HEK293 (cell line): ENCODE measurements at regions not wholly inside any gene's neighbourhood (a gene's known extent, or its start where the extent isn't known, plus 50 kb on each side); places are given as distances from the start of the nearest gene placed in this dataset.

Source experiments
- BCL11A ChIP-seq: fragments of 450-650 bp; formaldehyde crosslinking; IDR thresholded peaks from 2 replicates; pipeline ENCODE4 v1.5.1; 2016; ENCODE audit warnings: low read depth, missing biosample characterization, missing genetic modification characterization
- MYNN ChIP-seq: fragments of 450-650 bp; formaldehyde crosslinking; IDR thresholded peaks from 2 replicates; pipeline ENCODE4 v1.5.1; 2016; ENCODE audit warnings: missing biosample characterization, missing genetic modification characterization, borderline replicate concordance
- ZNF169 ChIP-seq: fragments of 450-650 bp; formaldehyde crosslinking; IDR thresholded peaks from 2 replicates; pipeline ENCODE4 v1.5.1; 2016; ENCODE audit warnings: missing biosample characterization, missing genetic modification characterization
- ZNF76 ChIP-seq: fragments of 450-650 bp; formaldehyde crosslinking; IDR thresholded peaks from 2 replicates; pipeline ENCODE4; 2016; ENCODE audit warnings: low read depth, missing biosample characterization, missing genetic modification characterization, borderline replicate concordance
- ZNF776 ChIP-seq: fragments of 450-650 bp; formaldehyde crosslinking; IDR thresholded peaks from 2 replicates; pipeline ENCODE4 v1.5.0; 2017; ENCODE audit warnings: missing biosample characterization, missing genetic modification characterization, borderline replicate concordance
- TF ChIP-seq, protein P1 (sequence below): fragments of 450-650 bp; formaldehyde crosslinking; IDR thresholded peaks from 2 replicates; pipeline ENCODE4 v1.5.1; 2017; ENCODE audit warnings: missing biosample characterization, missing genetic modification characterization
- TF ChIP-seq, protein P2 (sequence below): fragments of 450-650 bp; formaldehyde crosslinking; IDR thresholded peaks from 2 replicates; pipeline ENCODE4 v1.5.1; 2016; ENCODE audit warnings: missing biosample characterization, missing genetic modification characterization

DNA sequence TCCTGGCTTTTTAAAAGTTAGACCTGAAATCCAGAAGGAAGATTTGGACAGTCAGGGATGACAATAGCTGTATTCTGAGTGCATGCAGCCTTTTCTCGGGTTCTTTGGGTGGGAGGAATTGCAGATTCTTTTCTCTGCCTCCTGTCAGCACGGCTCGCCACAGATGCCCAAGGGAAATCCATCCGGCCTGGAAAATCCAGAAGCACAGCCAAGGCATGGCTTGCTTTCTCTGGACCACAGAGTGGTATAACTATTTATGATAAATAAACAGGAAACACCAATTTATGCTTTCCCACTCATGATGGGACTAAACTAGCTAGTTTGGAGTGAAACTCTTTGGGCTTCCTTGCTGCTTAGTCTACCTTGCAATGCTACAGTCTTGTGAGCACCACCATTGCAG, 59.1 kb downstream of the C9orf152 start (continued):
- TF ChIP-seq ZNF169 (tag by site-specific recombination), result no peak
- TF ChIP-seq, protein P1, sequence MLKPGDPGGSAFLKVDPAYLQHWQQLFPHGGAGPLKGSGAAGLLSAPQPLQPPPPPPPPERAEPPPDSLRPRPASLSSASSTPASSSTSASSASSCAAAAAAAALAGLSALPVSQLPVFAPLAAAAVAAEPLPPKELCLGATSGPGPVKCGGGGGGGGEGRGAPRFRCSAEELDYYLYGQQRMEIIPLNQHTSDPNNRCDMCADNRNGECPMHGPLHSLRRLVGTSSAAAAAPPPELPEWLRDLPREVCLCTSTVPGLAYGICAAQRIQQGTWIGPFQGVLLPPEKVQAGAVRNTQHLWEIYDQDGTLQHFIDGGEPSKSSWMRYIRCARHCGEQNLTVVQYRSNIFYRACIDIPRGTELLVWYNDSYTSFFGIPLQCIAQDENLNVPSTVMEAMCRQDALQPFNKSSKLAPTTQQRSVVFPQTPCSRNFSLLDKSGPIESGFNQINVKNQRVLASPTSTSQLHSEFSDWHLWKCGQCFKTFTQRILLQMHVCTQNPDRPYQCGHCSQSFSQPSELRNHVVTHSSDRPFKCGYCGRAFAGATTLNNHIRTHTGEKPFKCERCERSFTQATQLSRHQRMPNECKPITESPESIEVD, result no peak
- TF ChIP-seq ZNF76 (tag by site-specific recombination), result no peak
- no peak for TF ChIP-seq ZNF776
- TF ChIP-seq, protein P2, sequence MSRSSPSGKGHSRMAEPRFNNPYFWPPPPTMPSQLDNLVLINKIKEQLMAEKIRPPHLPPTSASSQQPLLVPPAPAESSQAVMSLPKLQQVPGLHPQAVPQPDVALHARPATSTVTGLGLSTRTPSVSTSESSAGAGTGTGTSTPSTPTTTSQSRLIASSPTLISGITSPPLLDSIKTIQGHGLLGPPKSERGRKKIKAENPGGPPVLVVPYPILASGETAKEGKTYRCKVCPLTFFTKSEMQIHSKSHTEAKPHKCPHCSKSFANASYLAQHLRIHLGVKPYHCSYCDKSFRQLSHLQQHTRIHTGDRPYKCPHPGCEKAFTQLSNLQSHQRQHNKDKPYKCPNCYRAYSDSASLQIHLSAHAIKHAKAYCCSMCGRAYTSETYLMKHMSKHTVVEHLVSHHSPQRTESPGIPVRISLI (tag by site-specific recombination), result no peak
- TF ChIP-seq BCL11A (tag by site-specific recombination), result no peak
- TF ChIP-seq MYNN (tag by site-specific recombination), result no peak
